ENCODE measurements at regions not wholly inside any gene's neighbourhood (a gene's known extent, or its start where the extent isn't known, plus 50 kb on each side); places are given as distances from the start of the nearest gene placed in this dataset.

DNA sequence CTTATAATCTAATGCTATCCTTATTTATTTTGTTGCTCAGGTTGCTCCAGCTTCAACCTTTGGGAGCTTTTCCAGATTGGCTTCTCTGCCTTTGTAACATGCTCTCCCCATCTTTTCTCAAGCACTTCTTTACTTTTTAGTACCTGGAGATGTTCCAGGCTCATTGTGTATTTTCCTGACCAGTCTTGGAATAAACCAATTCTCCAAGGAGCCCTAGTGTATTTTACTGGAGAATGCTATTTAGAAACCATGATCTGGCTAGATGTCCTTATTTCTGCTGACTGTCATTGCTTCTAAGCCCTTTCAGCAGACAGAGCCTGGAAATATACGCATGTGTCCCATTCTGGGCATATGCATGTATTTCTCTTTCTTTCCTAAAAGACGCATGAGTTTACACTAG lies 95.7 kb downstream of the EMX2 start:
- ChIA-PET CTCF (no interaction called here), POLR2A (interaction anchor here (0.7 kb wide), 1 partner anchor 20 kb away, joined by 3 read pairs; no protein-coding TSS in a partner anchor)
- TF ChIP-seq, protein P1, sequence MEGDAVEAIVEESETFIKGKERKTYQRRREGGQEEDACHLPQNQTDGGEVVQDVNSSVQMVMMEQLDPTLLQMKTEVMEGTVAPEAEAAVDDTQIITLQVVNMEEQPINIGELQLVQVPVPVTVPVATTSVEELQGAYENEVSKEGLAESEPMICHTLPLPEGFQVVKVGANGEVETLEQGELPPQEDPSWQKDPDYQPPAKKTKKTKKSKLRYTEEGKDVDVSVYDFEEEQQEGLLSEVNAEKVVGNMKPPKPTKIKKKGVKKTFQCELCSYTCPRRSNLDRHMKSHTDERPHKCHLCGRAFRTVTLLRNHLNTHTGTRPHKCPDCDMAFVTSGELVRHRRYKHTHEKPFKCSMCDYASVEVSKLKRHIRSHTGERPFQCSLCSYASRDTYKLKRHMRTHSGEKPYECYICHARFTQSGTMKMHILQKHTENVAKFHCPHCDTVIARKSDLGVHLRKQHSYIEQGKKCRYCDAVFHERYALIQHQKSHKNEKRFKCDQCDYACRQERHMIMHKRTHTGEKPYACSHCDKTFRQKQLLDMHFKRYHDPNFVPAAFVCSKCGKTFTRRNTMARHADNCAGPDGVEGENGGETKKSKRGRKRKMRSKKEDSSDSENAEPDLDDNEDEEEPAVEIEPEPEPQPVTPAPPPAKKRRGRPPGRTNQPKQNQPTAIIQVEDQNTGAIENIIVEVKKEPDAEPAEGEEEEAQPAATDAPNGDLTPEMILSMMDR (IDR thresholded peaks at IDR 0.05; ENCODE audit: insufficient read depth in 1 of 2, low read depth in 1 of 2, low read length in 1 of 2, severe bottlenecking in 1 of 2, unreplicated experiment in 1 of 2), result no peak
- Histone ChIP-seq H3K4me1 (no peaks in the 10 kb centered on the region), H3K4me3 (ENCODE audit: low read depth, low read length) (no peak overlapping the region), H3K9me3 (no peaks in the 10 kb centered on the region), H3K36me3 (ENCODE audit: control insufficient read depth, insufficient read depth, low read length) (no peaks in the 10 kb centered on the region), H3K27me3 (replicated peaks; ENCODE audit: control insufficient read depth, insufficient read depth, low read length) (no peaks in the 10 kb centered on the region)
- H3K9me3 Mint-ChIP-seq (ENCODE audit: unreplicated experiment), result no peaks in the 10 kb centered on the region
- no peaks in the 10 kb centered on the region for H3K36me3 Mint-ChIP-seq (ENCODE audit: insufficient read depth, unreplicated experiment)
- H3K4me1 Mint-ChIP-seq (ENCODE audit: low read depth, unreplicated experiment), result no peaks in the 10 kb centered on the region
- intact Hi-C loops (cut with micrococcal nuclease; ENCODE audit: unreplicated experiment), result no loop called here
- no TSS peak for BruUV-seq (replicated peaks)
- no peak overlapping the region for H3K4me3 Mint-ChIP-seq (ENCODE audit: unreplicated experiment)
- H3K27ac Mint-ChIP-seq (ENCODE audit: unreplicated experiment), result no peak overlapping the region
- peaks cover 10% of the 10 kb centered on the region for H3K27me3 Mint-ChIP-seq (ENCODE audit: insufficient read depth, unreplicated experiment)
- no peak for DNase-seq

DNA sequence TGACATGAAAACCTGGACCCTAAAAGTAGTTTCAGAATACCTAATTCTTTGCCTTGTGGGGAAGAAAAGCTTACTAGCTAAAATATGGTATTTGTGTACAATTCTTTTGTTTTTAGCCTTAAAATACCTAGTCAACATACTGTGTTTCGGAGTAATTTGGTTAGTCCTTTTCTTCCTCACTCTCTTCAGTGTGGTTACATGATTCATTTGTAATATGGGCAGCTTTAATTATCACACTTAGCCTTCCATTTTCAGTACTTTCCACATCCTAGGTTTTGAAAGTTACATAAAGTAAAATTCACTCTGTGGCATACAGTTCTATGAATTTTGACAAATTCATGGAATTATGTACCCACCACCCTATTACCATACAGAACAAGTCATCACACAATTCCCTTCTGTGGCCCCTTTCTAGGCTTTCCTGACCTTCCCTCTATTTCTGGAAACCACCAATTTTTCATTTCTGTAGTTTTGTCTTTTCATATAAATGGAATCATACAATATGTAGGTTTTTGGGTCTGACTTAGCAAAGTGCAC lies 96.2 kb downstream of the EMX2 start:
- H3K27ac Mint-ChIP-seq (ENCODE audit: unreplicated experiment), result no peak overlapping the region
- intact Hi-C loops (cut with micrococcal nuclease; ENCODE audit: unreplicated experiment), result no loop called here
- H3K4me3 ChIP-seq (ENCODE audit: low read depth, low read length), result no peak overlapping the region
- TF ChIP-seq, protein P1 (IDR thresholded peaks at IDR 0.05; ENCODE audit: insufficient read depth in 1 of 2, low read depth in 1 of 2, low read length in 1 of 2, severe bottlenecking in 1 of 2, unreplicated experiment in 1 of 2), result no peak
- H3K9me3 ChIP-seq, result no peaks in the 10 kb centered on the region
- H3K36me3 ChIP-seq (ENCODE audit: control insufficient read depth, insufficient read depth, low read length), result no peaks in the 10 kb centered on the region
- H3K27me3 Mint-ChIP-seq (ENCODE audit: insufficient read depth, unreplicated experiment), result peaks cover 10% of the 10 kb centered on the region
- H3K36me3 Mint-ChIP-seq (ENCODE audit: insufficient read depth, unreplicated experiment), result no peaks in the 10 kb centered on the region
- no peak overlapping the region for H3K4me3 Mint-ChIP-seq (ENCODE audit: unreplicated experiment)
- H3K4me1 Mint-ChIP-seq (ENCODE audit: low read depth, unreplicated experiment), result no peaks in the 10 kb centered on the region
- POLR2A ChIA-PET, result interaction anchor here (0.7 kb wide), 1 partner anchor 20 kb away, joined by 3 read pairs; no protein-coding TSS in a partner anchor
- H3K9me3 Mint-ChIP-seq (ENCODE audit: unreplicated experiment), result no peaks in the 10 kb centered on the region
- H3K4me1 ChIP-seq, result no peaks in the 10 kb centered on the region
- no peaks in the 10 kb centered on the region for H3K27me3 ChIP-seq (replicated peaks; ENCODE audit: control insufficient read depth, insufficient read depth, low read length)
- DNase-seq, result no peak
- CTCF ChIA-PET, result no interaction called here
- BruUV-seq (replicated peaks), result no TSS peak

DNA sequence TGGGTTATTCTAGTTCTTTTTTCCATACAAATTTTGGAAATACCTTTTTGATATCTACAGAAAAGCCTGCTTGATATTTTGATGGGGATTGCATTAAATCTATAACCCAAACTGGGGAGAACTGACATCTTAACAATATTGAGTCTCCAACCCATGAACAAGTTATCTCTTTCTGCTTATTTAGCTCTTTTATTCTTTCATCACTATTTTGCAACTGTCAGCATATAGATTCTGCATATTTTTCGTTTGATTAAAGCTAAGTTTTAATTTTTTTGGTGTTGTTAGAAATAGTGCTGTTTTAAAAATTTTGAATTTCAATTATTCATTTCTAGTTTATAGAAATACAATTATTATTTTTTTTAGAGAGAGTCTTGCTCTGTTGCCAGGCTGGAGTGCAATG lies 97.9 kb downstream of the EMX2 start:
- ChIA-PET CTCF (no interaction called here), POLR2A (no interaction called here)
- no TSS peak for BruUV-seq (replicated peaks)
- intact Hi-C loops (cut with micrococcal nuclease; ENCODE audit: unreplicated experiment), result no loop called here
- Mint-ChIP-seq H3K36me3 (ENCODE audit: insufficient read depth, unreplicated experiment) (no peaks in the 10 kb centered on the region), H3K27me3 (ENCODE audit: insufficient read depth, unreplicated experiment) (peaks cover 10% of the 10 kb centered on the region), H3K27ac (ENCODE audit: unreplicated experiment) (no peak overlapping the region), H3K4me3 (ENCODE audit: unreplicated experiment) (no peak overlapping the region), H3K4me1 (ENCODE audit: low read depth, unreplicated experiment) (no peaks in the 10 kb centered on the region), H3K9me3 (ENCODE audit: unreplicated experiment) (no peaks in the 10 kb centered on the region)
- no peaks in the 10 kb centered on the region for H3K4me1 ChIP-seq
- H3K27me3 ChIP-seq (replicated peaks; ENCODE audit: control insufficient read depth, insufficient read depth, low read length), result no peaks in the 10 kb centered on the region
- H3K36me3 ChIP-seq (ENCODE audit: control insufficient read depth, insufficient read depth, low read length), result no peaks in the 10 kb centered on the region
- H3K4me3 ChIP-seq (ENCODE audit: low read depth, low read length), result no peak overlapping the region
- no peaks in the 10 kb centered on the region for H3K9me3 ChIP-seq
- no peak for DNase-seq
- TF ChIP-seq, protein P1 (IDR thresholded peaks at IDR 0.05; ENCODE audit: insufficient read depth in 1 of 2, low read depth in 1 of 2, low read length in 1 of 2, severe bottlenecking in 1 of 2, unreplicated experiment in 1 of 2), result no peak

Data from Caco-2 (cell line).